Prostate gland (tissue), 2 donors: ENCODE measurements at regions not wholly inside any gene's neighbourhood (a gene's known extent, or its start where the extent isn't known, plus 50 kb on each side); places are given as distances from the start of the nearest gene placed in this dataset.

ENCODE experiments used
- DNase-seq: peaks from one replicate; pipeline ENCODE4 v3.0.0-alpha.2; 2019; ENCODE audit warnings: low spot score
- H3K27ac ChIP-seq, 2 donors: fragments of 200-600 bp; sonication (generic); 2 replicates each; pipeline ENCODE4 v1.5.1; 2017 to 2019
- H3K27me3 ChIP-seq: fragments of 200-600 bp; sonication (generic); replicated peaks from 2 replicates; pipeline ENCODE4 v1.5.1; 2019; ENCODE audit not compliant: insufficient read depth
- H3K36me3 ChIP-seq, 2 donors: fragments of 200-600 bp; sonication (generic); 1 replicate in 1 of 2; 2 replicates in 1 of 2; pipeline versions ENCODE4 v1.5.1 to v1.8.1; 2017 to 2019
- H3K4me1 ChIP-seq: fragments of 200-600 bp; sonication (generic); replicated peaks from 2 replicates; pipeline ENCODE4 v1.5.1; 2019
- H3K4me3 ChIP-seq, 2 donors: fragments of 200-600 bp; sonication (generic); 2 replicates each; pipeline ENCODE4 v1.5.1; 2017 to 2019
- H3K9me3 ChIP-seq: fragments of 200-600 bp; sonication (generic); 2 replicates; pipeline ENCODE4 v1.5.1; 2017
- POLR2A ChIP-seq: fragments of 450-650 bp; IDR thresholded peaks from one replicate; pipeline ENCODE4 v1.6.1; 2016; ENCODE audit warnings: antibody characterized with exemption, mild to moderate bottlenecking
- POLR2AphosphoS5 ChIP-seq: sonication (generic); formaldehyde crosslinking; IDR thresholded peaks from one replicate; pipeline ENCODE4 v1.6.1; 2017; ENCODE audit warnings: antibody characterized with exemption
- WGBS: methylation state at CpG from one replicate; pipeline ENCODE4 v1.1.5; 2018; 5-methylcytosine and 5-hydroxymethylcytosine counted together
- intact Hi-C: fragments of 100-400 bp; cut with DNase I; formaldehyde crosslinking; loops from one replicate; pipeline ENCODE4 v1.14.2; 2022
- TF ChIP-seq, protein P1 (sequence below), 4 experiments: fragments of 200-600 bp in 2 of 4; fragments of 450-650 bp in 2 of 4; sonication (generic) in 2 of 4; IDR thresholded peaks; 1 replicate in 3 of 4; 2 replicates in 1 of 4; pipeline ENCODE4 v1.5.1; 2016 to 2019; ENCODE audit warnings: antibody characterized with exemption in 4 of 4, mild to moderate bottlenecking in 2 of 4, moderate library complexity in 2 of 4

DNA sequence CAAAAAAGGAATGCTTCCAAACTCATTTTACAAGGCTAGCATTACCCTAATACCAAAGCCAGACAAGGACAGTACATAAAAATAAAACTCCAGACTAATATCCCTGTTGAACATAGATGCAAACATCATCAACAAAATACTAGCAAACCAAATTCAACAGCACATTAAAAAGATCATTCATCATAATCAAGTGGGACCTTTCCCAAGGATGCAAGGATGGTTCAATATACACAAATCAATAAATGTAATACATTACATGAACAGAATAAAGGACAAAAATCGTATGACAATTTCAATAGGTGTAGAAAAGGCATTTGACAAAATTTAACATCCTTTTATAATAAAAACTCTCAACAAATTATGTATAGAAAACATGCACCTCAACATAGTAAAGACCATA lies 66.6 kb upstream of the CNR1 start:
- 80% methylated on average over 1 of the region's 1 CpG for WGBS
- Histone ChIP-seq H3K4me1 (no peaks in the 10 kb centered on the region), H3K27ac (no peak overlapping the region), H3K4me3 (no peak overlapping the region), H3K9me3 (no peaks in the 10 kb centered on the region), H3K27me3 (no peaks in the 10 kb centered on the region), H3K36me3 (no peaks in the 10 kb centered on the region)
- TF ChIP-seq, protein P1, sequence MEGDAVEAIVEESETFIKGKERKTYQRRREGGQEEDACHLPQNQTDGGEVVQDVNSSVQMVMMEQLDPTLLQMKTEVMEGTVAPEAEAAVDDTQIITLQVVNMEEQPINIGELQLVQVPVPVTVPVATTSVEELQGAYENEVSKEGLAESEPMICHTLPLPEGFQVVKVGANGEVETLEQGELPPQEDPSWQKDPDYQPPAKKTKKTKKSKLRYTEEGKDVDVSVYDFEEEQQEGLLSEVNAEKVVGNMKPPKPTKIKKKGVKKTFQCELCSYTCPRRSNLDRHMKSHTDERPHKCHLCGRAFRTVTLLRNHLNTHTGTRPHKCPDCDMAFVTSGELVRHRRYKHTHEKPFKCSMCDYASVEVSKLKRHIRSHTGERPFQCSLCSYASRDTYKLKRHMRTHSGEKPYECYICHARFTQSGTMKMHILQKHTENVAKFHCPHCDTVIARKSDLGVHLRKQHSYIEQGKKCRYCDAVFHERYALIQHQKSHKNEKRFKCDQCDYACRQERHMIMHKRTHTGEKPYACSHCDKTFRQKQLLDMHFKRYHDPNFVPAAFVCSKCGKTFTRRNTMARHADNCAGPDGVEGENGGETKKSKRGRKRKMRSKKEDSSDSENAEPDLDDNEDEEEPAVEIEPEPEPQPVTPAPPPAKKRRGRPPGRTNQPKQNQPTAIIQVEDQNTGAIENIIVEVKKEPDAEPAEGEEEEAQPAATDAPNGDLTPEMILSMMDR (IDR thresholded peaks at IDR 0.05), result no peak
- no peak for TF ChIP-seq POLR2A
- TF ChIP-seq POLR2AphosphoS5, result no peak
- intact Hi-C loops, result no loop called here
- DNase-seq, result no peak

DNA sequence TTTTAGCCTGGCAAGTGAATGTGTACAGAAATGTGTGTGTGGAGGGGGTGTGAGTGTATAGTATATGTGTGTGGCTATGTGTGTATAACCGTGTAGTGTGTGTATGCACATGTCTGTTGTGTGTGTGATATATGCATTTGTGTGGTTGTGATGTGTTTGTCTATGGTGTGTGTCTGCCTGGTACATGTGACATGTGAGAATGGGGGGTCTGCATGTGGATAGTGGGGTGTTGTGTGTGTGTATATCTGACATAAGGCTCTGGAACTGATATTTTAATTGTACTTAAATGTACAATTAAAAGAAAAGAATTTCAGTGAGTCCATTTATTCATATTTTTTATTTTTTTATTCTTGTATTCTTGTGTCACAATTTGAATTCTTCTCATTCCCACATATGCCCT lies 57.2 kb upstream of the CNR1 start:
- 95% methylated on average over 1 of the region's 1 CpG for WGBS
- Histone ChIP-seq H3K27me3 (no peaks in the 10 kb centered on the region), H3K9me3 (no peaks in the 10 kb centered on the region), H3K36me3 (no peaks in the 10 kb centered on the region), H3K4me3 (no peak overlapping the region), H3K4me1 (no peaks in the 10 kb centered on the region), H3K27ac (no peak overlapping the region)
- DNase-seq, result no peak
- TF ChIP-seq, protein P1 (IDR thresholded peaks at IDR 0.05), result no peak
- TF ChIP-seq POLR2AphosphoS5 (no peak), POLR2A (no peak)
- intact Hi-C loops, result no loop called here

DNA sequence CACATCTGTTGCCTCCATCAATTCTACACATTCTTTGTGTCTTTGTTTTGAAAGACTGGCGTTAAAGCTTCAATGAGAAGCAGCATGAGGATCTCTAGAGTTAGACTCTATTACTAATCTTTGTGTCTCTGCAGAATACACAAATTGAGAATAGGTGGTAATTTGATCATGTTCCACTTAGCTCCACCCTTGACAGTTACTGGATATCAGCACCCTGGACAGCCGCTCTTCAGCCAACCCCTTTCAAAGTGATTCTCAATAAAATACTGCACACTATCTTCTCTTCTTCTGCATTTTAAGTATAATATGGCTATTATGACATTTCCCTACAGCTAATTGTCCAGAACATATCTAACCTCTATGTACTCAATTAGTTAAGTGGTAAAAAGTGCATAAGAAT lies 54.3 kb upstream of the CNR1 start:
- no peaks in the 10 kb centered on the region for H3K36me3 ChIP-seq
- DNase-seq, result no peak
- intact Hi-C loops, result no loop called here
- no peaks in the 10 kb centered on the region for H3K9me3 ChIP-seq
- no peak overlapping the region for H3K27ac ChIP-seq
- no peaks in the 10 kb centered on the region for H3K27me3 ChIP-seq
- TF ChIP-seq, protein P1 (IDR thresholded peaks at IDR 0.05), result no peak
- TF ChIP-seq POLR2AphosphoS5, result no peak
- TF ChIP-seq POLR2A, result no peak
- no peaks in the 10 kb centered on the region for H3K4me1 ChIP-seq
- H3K4me3 ChIP-seq, result no peak overlapping the region
- WGBS, result 42% methylated on average over 2 of the region's 2 CpGs

DNA sequence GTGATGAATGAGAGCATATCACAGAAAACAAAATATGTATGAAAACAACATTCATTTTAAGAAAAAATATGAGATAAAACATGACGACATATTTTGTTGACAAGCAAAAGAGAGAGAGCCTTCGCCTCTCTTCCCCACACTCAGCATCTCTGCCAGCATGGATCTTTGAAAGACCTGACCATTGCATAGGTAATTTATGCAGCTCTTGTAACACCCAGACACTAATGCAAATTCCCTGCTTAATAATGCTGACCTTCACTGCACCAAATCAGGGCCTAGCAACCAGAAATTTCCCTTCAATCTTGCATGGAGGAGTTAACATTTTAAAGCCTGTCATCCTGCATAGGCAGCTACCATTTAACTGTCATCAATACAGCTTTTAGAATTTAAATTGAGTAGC lies 50.0 kb upstream of the CNR1 start:
- Histone ChIP-seq H3K4me1 (no peaks in the 10 kb centered on the region), H3K27me3 (no peaks in the 10 kb centered on the region), H3K36me3 (no peaks in the 10 kb centered on the region), H3K9me3 (no peaks in the 10 kb centered on the region), H3K4me3 (no peak overlapping the region), H3K27ac (no peak overlapping the region)
- DNase-seq, result no peak
- intact Hi-C loops, result no loop called here
- 88% methylated on average over 2 of the region's 2 CpGs for WGBS
- TF ChIP-seq POLR2AphosphoS5 (no peak), POLR2A (no peak)
- TF ChIP-seq, protein P1 (IDR thresholded peaks at IDR 0.05), result no peak
